SK-N-MC (cell line): ENCODE measurements at regions not wholly inside any gene's neighbourhood (a gene's known extent, or its start where the extent isn't known, plus 50 kb on each side); places are given as distances from the start of the nearest gene placed in this dataset.

Experiments used
- EZH2 ChIP-seq: fragments of 200-600 bp; sonication (generic); IDR thresholded peaks from one replicate; pipeline ENCODE4 v1.6.1; 2017; ENCODE audit warnings: antibody characterized with exemption
- FOXP2 ChIP-seq: optimal IDR thresholded peaks from 2 replicates; pipeline ENCODE3; 2011; ENCODE audit warnings: mild to moderate bottlenecking, moderate library complexity; ENCODE audit not compliant: insufficient read depth; ENCODE audit errors: extremely low read length, control extremely low read depth
- POLR2AphosphoS5 ChIP-seq: IDR thresholded peaks from 2 replicates; pipeline ENCODE4 v1.6.1; 2012; ENCODE audit warnings: mild to moderate bottlenecking, low read depth, low read length, borderline replicate concordance

- no peak for TF ChIP-seq POLR2AphosphoS5
- TF ChIP-seq EZH2 = no peak
- no peak for TF ChIP-seq FOXP2
Observed at GRCh38 chr6:139514819-139515218, 140.4 kb upstream of the CITED2 start.
